ENCODE measurements at regions not wholly inside any gene's neighbourhood (a gene's known extent, or its start where the extent isn't known, plus 50 kb on each side); places are given as distances from the start of the nearest gene placed in this dataset.

DNA sequence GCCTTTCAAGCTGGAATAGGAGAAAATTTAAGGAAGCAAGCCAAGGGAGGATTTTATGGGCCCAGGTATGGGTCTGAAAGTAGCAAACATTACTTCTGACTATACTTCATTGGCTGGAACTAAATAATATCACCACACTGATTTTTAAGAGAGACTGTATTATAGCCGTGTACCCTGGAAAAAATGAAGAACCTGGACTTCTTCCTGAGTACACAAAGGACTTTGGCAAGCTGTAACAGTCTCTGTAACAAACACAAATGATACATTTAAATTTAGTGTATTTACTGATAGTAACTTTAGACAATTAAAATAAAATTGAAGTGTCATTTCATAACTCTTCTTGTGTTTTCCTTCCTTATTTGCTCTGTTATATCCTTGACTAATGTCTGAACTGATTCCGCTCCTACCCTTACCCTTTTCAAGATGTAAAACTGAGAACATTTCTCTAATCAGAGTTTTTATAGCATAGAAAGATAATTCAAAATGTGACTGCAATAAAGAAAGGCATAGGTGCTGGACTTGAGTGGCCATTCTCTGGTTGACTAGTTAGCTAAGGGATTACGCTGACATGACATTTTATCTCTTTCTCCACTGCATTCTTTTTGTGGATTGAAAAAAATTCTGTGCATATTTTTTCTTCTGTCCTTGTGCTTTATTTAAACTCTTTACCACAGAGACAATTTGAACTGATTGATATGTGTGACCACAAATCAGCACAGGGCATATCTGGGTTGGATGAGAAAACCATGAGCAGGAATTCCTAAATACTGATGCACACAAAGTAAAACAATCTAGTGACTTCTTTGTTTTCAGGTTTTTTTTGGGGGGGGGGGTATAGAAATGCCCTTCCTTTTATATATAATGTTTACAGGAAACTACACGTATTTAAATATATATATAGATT lies 349.7 kb downstream of the MDFIC start:
- TF ChIP-seq, protein P1, sequence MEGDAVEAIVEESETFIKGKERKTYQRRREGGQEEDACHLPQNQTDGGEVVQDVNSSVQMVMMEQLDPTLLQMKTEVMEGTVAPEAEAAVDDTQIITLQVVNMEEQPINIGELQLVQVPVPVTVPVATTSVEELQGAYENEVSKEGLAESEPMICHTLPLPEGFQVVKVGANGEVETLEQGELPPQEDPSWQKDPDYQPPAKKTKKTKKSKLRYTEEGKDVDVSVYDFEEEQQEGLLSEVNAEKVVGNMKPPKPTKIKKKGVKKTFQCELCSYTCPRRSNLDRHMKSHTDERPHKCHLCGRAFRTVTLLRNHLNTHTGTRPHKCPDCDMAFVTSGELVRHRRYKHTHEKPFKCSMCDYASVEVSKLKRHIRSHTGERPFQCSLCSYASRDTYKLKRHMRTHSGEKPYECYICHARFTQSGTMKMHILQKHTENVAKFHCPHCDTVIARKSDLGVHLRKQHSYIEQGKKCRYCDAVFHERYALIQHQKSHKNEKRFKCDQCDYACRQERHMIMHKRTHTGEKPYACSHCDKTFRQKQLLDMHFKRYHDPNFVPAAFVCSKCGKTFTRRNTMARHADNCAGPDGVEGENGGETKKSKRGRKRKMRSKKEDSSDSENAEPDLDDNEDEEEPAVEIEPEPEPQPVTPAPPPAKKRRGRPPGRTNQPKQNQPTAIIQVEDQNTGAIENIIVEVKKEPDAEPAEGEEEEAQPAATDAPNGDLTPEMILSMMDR (IDR thresholded peaks at IDR 0.05; ENCODE audit: low read length), result no peak
- no peak for TF ChIP-seq EZH2phosphoT487 (IDR thresholded peaks at IDR 0.05; ENCODE audit: low read length)
- TF ChIP-seq EZH2 (optimal IDR thresholded peaks at IDR 0.05; ENCODE audit: low read depth, low read length), result no peak
